HepG2 (cell line): ENCODE measurements at regions not wholly inside any gene's neighbourhood (a gene's known extent, or its start where the extent isn't known, plus 50 kb on each side); places are given as distances from the start of the nearest gene placed in this dataset.
A peak's percentile ranks its signal among the peaks of the same experiment; 100 is the strongest.

Experiments
- ATAC-seq: fragments of 200-7000 bp; cut with Tn5 transposase; 3 replicates; pipeline ENCODE4 v1.9.1; 2020; ENCODE audit warnings: mild to moderate bottlenecking, moderate library complexity
- BruUV-seq: library from RNA; stranded (reverse); fragments of 400-500 nt; replicated peaks from 2 replicates; lab custom pipeline; 2021; lab: Mats Ljungman, UMichigan
- CTCF ChIA-PET: fragments of 300-600 bp; formaldehyde crosslinking; extraction: SDS; loops from one replicate; lab custom pipeline; 2021; ENCODE audit warnings: low total read pairs, inconsistent platforms, low intra/inter-chr PET ratio; lab: Yijun Ruan, JAX
- POLR2A ChIA-PET: fragments of 350-600 bp; sonication (Branson Sonifier 250); formaldehyde crosslinking; loops from one replicate; lab custom pipeline; 2020; ENCODE audit warnings: antibody characterized with exemption, inconsistent platforms; lab: Yijun Ruan, JAX
- DNase-seq: peaks from one replicate; pipeline ENCODE4 v3.0.0-alpha.2; 2015; ENCODE audit warnings: low spot score
- FAIRE-seq: peaks from 3 replicates; lab custom pipeline; 2011; peaks lifted over from hg19 to GRCh38; lab: Jason Lieb, UNC
- H2AFZ ChIP-seq: one replicate; pipeline ENCODE4 v1.6.1; 2011; ENCODE audit warnings: low read length, inconsistent platforms
- H3K27ac ChIP-seq: fragments of 300-600 bp; 3 replicates; pipeline ENCODE4 v1.8.0; 2011; ENCODE audit warnings: mixed run types, mild to moderate bottlenecking, mixed read lengths, low read length, inconsistent platforms; ENCODE audit not compliant: insufficient read depth; ENCODE audit errors: extremely low read length
- H3K27me3 ChIP-seq, 2 experiments: fragments of 200-600 bp in 1 of 2; 2 replicates in 1 of 2; 3 replicates in 1 of 2; pipeline versions ENCODE4 v1.6.0 to v1.8.0; 2011; ENCODE audit warnings: low read length in 2 of 2, mild to moderate bottlenecking in 2 of 2, moderate library complexity in 2 of 2, inconsistent platforms in 1 of 2; ENCODE audit not compliant: insufficient read depth in 2 of 2, control insufficient read depth in 1 of 2
- H3K36me3 ChIP-seq, 2 experiments: fragments of 200-600 bp in 1 of 2; replicated peaks in 1 of 2; 2 replicates in 1 of 2; 3 replicates in 1 of 2; pipeline versions ENCODE4 v1.5.1 to v1.8.0; 2011; ENCODE audit warnings: low read length in 2 of 2, inconsistent platforms in 1 of 2; ENCODE audit not compliant: insufficient read depth in 2 of 2, control insufficient read depth in 1 of 2
- H3K4me1 ChIP-seq: 2 replicates; pipeline ENCODE4 v1.5.1; 2012; ENCODE audit warnings: low read length, inconsistent platforms; ENCODE audit not compliant: insufficient read depth
- H3K4me2 ChIP-seq: 2 replicates; pipeline ENCODE4 v1.6.0; 2011; ENCODE audit warnings: low read depth, low read length, inconsistent platforms
- H3K4me3 ChIP-seq, 3 experiments: fragments of 200-600 bp in 1 of 3; sonication (generic), shearing (Covaris generic) in 1 of 3; replicated peaks in 1 of 3; 2 replicates each; pipeline ENCODE4 v1.5.1; 2011 to 2016; ENCODE audit warnings: low read length in 3 of 3, inconsistent platforms in 2 of 3, low read depth in 2 of 3, mild to moderate bottlenecking in 2 of 3, control low read depth in 1 of 3, mixed read lengths in 1 of 3; ENCODE audit not compliant: insufficient read depth in 1 of 3
- H3K79me2 ChIP-seq: one replicate; pipeline ENCODE4 v1.6.1; 2011; ENCODE audit warnings: low read length, inconsistent platforms; ENCODE audit not compliant: insufficient read depth
- H3K9ac ChIP-seq: 2 replicates; pipeline ENCODE4 v1.6.0; 2011; ENCODE audit warnings: mild to moderate bottlenecking, low read depth, low read length, inconsistent platforms; ENCODE audit not compliant: insufficient read depth
- H3K9me3 ChIP-seq: 2 replicates; pipeline ENCODE4 v1.5.1; 2012; ENCODE audit warnings: mild to moderate bottlenecking, low read length
- H4K20me1 ChIP-seq: 2 replicates; pipeline ENCODE4 v1.6.0; 2011; ENCODE audit warnings: inconsistent platforms, mild to moderate bottlenecking, low read length, moderate library complexity; ENCODE audit not compliant: insufficient read depth
- BHLHE40 ChIP-seq: IDR thresholded peaks from 2 replicates; pipeline ENCODE4 v1.6.1; 2011; ENCODE audit warnings: low read length, improper control_type of control experiment
- CREB1 ChIP-seq, 2 experiments: fragments of 450-650 bp in 1 of 2; IDR thresholded peaks; 2 replicates each; pipeline ENCODE4 v1.6.1; 2016 to 2017; ENCODE audit warnings: control low read depth in 1 of 2, mild to moderate bottlenecking in 1 of 2, missing compliant biosample characterization in 1 of 2, missing genetic modification characterization in 1 of 2
- NCOA5 ChIP-seq: sonication (generic); formaldehyde crosslinking; IDR thresholded peaks from 2 replicates; pipeline ENCODE4 v1.4.0; 2020; ENCODE audit warnings: missing genetic modification reagents
- POLR2AphosphoS2 ChIP-seq: IDR thresholded peaks from 2 replicates; pipeline ENCODE4 v1.6.1; 2011; ENCODE audit warnings: low read depth, low read length, improper control_type of control experiment
- RAD51 ChIP-seq: fragments of 450-650 bp; IDR thresholded peaks from 2 replicates; pipeline ENCODE4 v1.6.1; 2016; ENCODE audit warnings: borderline replicate concordance
- SMAD3 ChIP-seq: sonication (generic); formaldehyde crosslinking; IDR thresholded peaks from 2 replicates; pipeline ENCODE4 v1.4.0; 2020; ENCODE audit warnings: missing genetic modification reagents
- SMYD3 ChIP-seq: sonication (generic); formaldehyde crosslinking; IDR thresholded peaks from 2 replicates; pipeline ENCODE4 v1.8.1; 2023; ENCODE audit warnings: mild to moderate bottlenecking, missing genetic modification reagents
- STAG1 ChIP-seq: sonication (generic); formaldehyde crosslinking; IDR thresholded peaks from 2 replicates; pipeline ENCODE4 v1.4.0; 2020; ENCODE audit warnings: missing genetic modification reagents
- ZNF20 ChIP-seq: sonication (generic); formaldehyde crosslinking; IDR thresholded peaks from 2 replicates; pipeline ENCODE4 v1.4.0; 2020; ENCODE audit warnings: mild to moderate bottlenecking, moderate library complexity, missing genetic modification reagents
- ZNF441 ChIP-seq: sonication (generic); formaldehyde crosslinking; IDR thresholded peaks from 2 replicates; pipeline ENCODE4 v1.7.0; 2021; ENCODE audit warnings: missing genetic modification reagents, borderline replicate concordance
- WGBS: methylation state at CpG from one replicate; pipeline ENCODE4 v1.1.6; 2017; ENCODE audit warnings: low lambda C conversion rate; 5-methylcytosine and 5-hydroxymethylcytosine counted together
- in situ Hi-C: cut with HindIII; loops from 2 replicates; pipeline ENCODE4 v1.10.0; 2017; ENCODE audit warnings: low pct_unique_long_range_greater_than_20kb; ENCODE audit not compliant: extremely low pct_ligation_motif_present
- intact Hi-C: fragments of 100-400 bp; cut with micrococcal nuclease; formaldehyde crosslinking; loops from one replicate; pipeline ENCODE4 v1.10.0; 2022; ENCODE audit not compliant: unreplicated experiment
- TF ChIP-seq, protein P1 (sequence below), 2 experiments: sonication (generic) in 1 of 2; formaldehyde crosslinking in 1 of 2; IDR thresholded peaks; 2 replicates each; pipeline versions ENCODE4 v1.5.1 to v1.6.1; 2011 to 2020; ENCODE audit warnings: borderline replicate concordance in 1 of 2, low read depth in 1 of 2, low read length in 1 of 2, mild to moderate bottlenecking in 1 of 2, missing genetic modification reagents in 1 of 2, moderate library complexity in 1 of 2
- TF ChIP-seq, protein P2 (sequence below): sonication (generic); formaldehyde crosslinking; IDR thresholded peaks from 2 replicates; pipeline ENCODE4 v1.4.0; 2020; ENCODE audit warnings: missing genetic modification reagents, mild to moderate bottlenecking, borderline replicate concordance
- TF ChIP-seq, protein P3 (sequence below): IDR thresholded peaks from 2 replicates; pipeline ENCODE4 v1.6.1; 2016; ENCODE audit warnings: low read depth, borderline replicate concordance
- TF ChIP-seq, protein P4 (sequence below): sonication (generic); formaldehyde crosslinking; IDR thresholded peaks from 2 replicates; pipeline ENCODE4 v1.5.0; 2020; ENCODE audit warnings: mild to moderate bottlenecking, missing genetic modification reagents, moderate library complexity

DNA sequence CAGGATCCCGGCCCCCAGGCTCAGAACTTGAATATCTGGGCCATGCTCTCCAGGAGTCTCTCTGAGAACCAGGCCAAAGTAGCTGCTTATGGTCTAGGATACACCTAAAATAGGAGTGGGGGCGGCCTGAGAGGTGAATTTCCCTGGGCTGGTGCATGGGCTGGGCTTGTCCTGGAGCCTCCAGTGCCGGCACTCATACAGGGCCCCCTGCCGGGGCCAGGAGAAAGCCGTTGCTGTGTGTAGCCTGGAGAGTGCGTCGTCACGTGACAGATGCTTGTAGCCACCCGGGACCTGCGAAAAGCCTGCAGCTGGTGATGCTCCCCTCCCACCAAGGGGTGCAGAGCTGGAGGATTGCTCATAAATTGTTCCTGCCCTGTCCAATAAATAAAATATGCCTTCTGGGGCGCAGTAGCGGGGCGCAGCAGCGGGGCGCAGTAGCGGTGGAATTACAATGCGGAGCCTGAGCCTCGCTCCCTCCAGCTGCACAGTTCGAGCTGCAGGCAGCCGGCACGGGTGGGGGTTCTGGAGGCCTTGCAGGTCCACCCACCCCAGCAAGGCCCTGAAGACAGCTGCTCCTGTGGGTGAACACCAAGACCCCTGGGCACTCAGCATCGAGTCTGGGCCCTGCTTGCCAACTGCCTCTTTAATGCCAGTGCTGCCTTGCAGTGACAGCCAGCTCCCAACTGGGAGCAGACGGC, 289.9 kb downstream of the NDUFA10 start:
- no peak overlapping the region for H3K4me3 ChIP-seq
- peak; percentile 77 for ATAC-seq
- TF ChIP-seq, protein P1, sequence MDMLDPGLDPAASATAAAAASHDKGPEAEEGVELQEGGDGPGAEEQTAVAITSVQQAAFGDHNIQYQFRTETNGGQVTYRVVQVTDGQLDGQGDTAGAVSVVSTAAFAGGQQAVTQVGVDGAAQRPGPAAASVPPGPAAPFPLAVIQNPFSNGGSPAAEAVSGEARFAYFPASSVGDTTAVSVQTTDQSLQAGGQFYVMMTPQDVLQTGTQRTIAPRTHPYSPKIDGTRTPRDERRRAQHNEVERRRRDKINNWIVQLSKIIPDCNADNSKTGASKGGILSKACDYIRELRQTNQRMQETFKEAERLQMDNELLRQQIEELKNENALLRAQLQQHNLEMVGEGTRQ (IDR thresholded peaks at IDR 0.05; ENCODE audit: low read depth, low read length) = peak; percentile 70
- TF ChIP-seq, protein P1 (CRISPR knock-in tag; IDR thresholded peaks at IDR 0.05; ENCODE audit: borderline replicate concordance) = peak; percentile 63; the same call in 1 of the 2 replicates
- TF ChIP-seq STAG1 (CRISPR knock-in tag) (peak; percentile 43), CREB1 (IDR thresholded peaks at IDR 0.05) (peak; percentile 18; the same call in 1 of the 2 replicates), CREB1 (CRISPR knock-in tag; IDR thresholded peaks at IDR 0.05) (no peak), POLR2AphosphoS2 (no peak), SMAD3 (CRISPR knock-in tag) (no peak), ZNF441 (CRISPR knock-in tag) (no peak), SMYD3 (CRISPR knock-in tag) (no peak), RAD51 (peak; percentile 74; the same call in 1 of the 2 replicates), NCOA5 (CRISPR knock-in tag) (no peak), BHLHE40 (peak; percentile 69), ZNF20 (CRISPR knock-in tag) (no peak)
- TF ChIP-seq, protein P2, sequence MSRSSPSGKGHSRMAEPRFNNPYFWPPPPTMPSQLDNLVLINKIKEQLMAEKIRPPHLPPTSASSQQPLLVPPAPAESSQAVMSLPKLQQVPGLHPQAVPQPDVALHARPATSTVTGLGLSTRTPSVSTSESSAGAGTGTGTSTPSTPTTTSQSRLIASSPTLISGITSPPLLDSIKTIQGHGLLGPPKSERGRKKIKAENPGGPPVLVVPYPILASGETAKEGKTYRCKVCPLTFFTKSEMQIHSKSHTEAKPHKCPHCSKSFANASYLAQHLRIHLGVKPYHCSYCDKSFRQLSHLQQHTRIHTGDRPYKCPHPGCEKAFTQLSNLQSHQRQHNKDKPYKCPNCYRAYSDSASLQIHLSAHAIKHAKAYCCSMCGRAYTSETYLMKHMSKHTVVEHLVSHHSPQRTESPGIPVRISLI (CRISPR knock-in tag) = no peak
- TF ChIP-seq, protein P3, sequence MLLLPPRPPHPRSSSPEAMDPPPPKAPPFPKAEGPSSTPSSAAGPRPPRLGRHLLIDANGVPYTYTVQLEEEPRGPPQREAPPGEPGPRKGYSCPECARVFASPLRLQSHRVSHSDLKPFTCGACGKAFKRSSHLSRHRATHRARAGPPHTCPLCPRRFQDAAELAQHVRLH (CRISPR knock-in tag) = no peak
- TF ChIP-seq, protein P4, sequence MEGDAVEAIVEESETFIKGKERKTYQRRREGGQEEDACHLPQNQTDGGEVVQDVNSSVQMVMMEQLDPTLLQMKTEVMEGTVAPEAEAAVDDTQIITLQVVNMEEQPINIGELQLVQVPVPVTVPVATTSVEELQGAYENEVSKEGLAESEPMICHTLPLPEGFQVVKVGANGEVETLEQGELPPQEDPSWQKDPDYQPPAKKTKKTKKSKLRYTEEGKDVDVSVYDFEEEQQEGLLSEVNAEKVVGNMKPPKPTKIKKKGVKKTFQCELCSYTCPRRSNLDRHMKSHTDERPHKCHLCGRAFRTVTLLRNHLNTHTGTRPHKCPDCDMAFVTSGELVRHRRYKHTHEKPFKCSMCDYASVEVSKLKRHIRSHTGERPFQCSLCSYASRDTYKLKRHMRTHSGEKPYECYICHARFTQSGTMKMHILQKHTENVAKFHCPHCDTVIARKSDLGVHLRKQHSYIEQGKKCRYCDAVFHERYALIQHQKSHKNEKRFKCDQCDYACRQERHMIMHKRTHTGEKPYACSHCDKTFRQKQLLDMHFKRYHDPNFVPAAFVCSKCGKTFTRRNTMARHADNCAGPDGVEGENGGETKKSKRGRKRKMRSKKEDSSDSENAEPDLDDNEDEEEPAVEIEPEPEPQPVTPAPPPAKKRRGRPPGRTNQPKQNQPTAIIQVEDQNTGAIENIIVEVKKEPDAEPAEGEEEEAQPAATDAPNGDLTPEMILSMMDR (CRISPR knock-in tag) = 0 out of 2 replicates have a peak, but pooled peaks have one; percentile 17
- no peak overlapping the region for H2AFZ ChIP-seq
- H3K9me3 ChIP-seq = no peaks in the 10 kb centered on the region
- intact Hi-C loops (no loop called here), in situ Hi-C loops (no loop called here)
- H3K4me1 ChIP-seq = no peaks in the 10 kb centered on the region
- H3K27me3 ChIP-seq = peaks cover 15 to 37% of the 10 kb centered on the region in 2 experiments
- BruUV-seq = no TSS peak
- H3K9ac ChIP-seq = no peak overlapping the region
- H4K20me1 ChIP-seq = no peaks in the 10 kb centered on the region; the same call in 1 of the 2 replicates
- H3K4me2 ChIP-seq = no peak overlapping the region
- FAIRE-seq = no peak
- H3K27ac ChIP-seq = no peak overlapping the region
- WGBS = 45% methylated on average over 20 of the region's 23 CpGs
- H3K79me2 ChIP-seq = no peaks in the 10 kb centered on the region
- ChIA-PET POLR2A (no interaction called here), CTCF (no interaction called here)
- H3K36me3 ChIP-seq = no peaks in the 10 kb centered on the region
- peak; percentile 32 for DNase-seq
